H1 (cell line): ENCODE measurements at regions not wholly inside any gene's neighbourhood (a gene's known extent, or its start where the extent isn't known, plus 50 kb on each side); places are given as distances from the start of the nearest gene placed in this dataset.

Source experiments
- CTCF ChIP-seq, 3 experiments: IDR thresholded peaks; 1 replicate in 2 of 3; 2 replicates in 1 of 3; pipeline versions ENCODE4 v1.5.1 to v1.6.1; 2011; ENCODE audit warnings: low read length in 3 of 3, mild to moderate bottlenecking in 3 of 3, inconsistent platforms in 2 of 3, low read depth in 1 of 3, moderate library complexity in 1 of 3; ENCODE audit not compliant: insufficient read depth in 1 of 3; ENCODE audit errors: control extremely low read depth in 1 of 3
- EP300 ChIP-seq, 2 experiments: IDR thresholded peaks; 1 replicate in 1 of 2; 2 replicates in 1 of 2; pipeline ENCODE4 v1.6.1; 2011 to 2012; ENCODE audit warnings: low read depth in 2 of 2, low read length in 2 of 2, mild to moderate bottlenecking in 2 of 2, borderline replicate concordance in 1 of 2, inconsistent platforms in 1 of 2, moderate library complexity in 1 of 2
- GABPA ChIP-seq: IDR thresholded peaks from 2 replicates; pipeline ENCODE4 v1.6.1; 2011; ENCODE audit warnings: mild to moderate bottlenecking, low read length, moderate library complexity, borderline replicate concordance; ENCODE audit not compliant: insufficient read depth
- POLR2A ChIP-seq, 2 experiments: IDR thresholded peaks; 1 replicate in 1 of 2; 2 replicates in 1 of 2; pipeline ENCODE4 v1.6.1; 2011; ENCODE audit warnings: low read depth in 2 of 2, low read length in 2 of 2, mild to moderate bottlenecking in 2 of 2; ENCODE audit errors: control extremely low read depth in 1 of 2
- RAD21 ChIP-seq, 2 experiments: IDR thresholded peaks in 1 of 2; conservative IDR thresholded peaks in 1 of 2; 2 replicates each; pipeline ENCODE4 v1.6.1; 2011; ENCODE audit warnings: low read depth in 2 of 2, low read length in 2 of 2, improper control_type of control experiment in 1 of 2, inconsistent platforms in 1 of 2, mild to moderate bottlenecking in 1 of 2, moderate library complexity in 1 of 2

DNA sequence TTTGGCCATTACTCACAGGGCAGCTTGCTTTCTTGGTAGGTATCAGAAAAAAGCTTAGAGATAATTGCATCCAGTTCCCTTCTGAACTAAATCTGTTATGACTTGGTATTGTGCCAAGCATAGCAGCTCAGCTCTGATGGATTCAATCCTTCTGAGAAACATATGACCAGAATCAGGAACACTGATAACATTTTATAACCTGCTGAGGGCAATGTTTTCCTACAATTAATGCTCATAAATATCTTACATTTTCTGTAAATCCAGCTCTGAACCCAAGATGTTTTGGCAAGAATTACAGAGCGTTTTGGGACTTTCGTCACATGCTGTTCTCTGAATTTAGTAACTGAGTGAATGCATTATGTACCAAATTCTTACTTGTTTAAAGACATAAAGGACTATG lies 167.8 kb downstream of the KIF20B start:
- no peak for TF ChIP-seq GABPA
- TF ChIP-seq CTCF (IDR thresholded peaks at IDR 0.05; ENCODE audit: control extremely low read depth in 1 of 3, insufficient read depth in 1 of 3, low read depth in 1 of 3, low read length in 3 of 3): no peak
- TF ChIP-seq RAD21 (IDR thresholded peaks at IDR 0.05 in 1 of 2, conservative IDR thresholded peaks at IDR 0.05 in 1 of 2; ENCODE audit: low read depth in 2 of 2, low read length in 2 of 2): no peak
- TF ChIP-seq EP300 (IDR thresholded peaks at IDR 0.05; ENCODE audit: borderline replicate concordance in 1 of 2, low read depth in 2 of 2, low read length in 2 of 2): no peak
- no peak for TF ChIP-seq POLR2A (IDR thresholded peaks at IDR 0.05; ENCODE audit: control extremely low read depth in 1 of 2, low read depth in 2 of 2, low read length in 2 of 2)
